K562 (cell line): ENCODE measurements at regions not wholly inside any gene's neighbourhood (a gene's known extent, or its start where the extent isn't known, plus 50 kb on each side); places are given as distances from the start of the nearest gene placed in this dataset.

Experiments
- CHD4 ChIP-seq: fragments of 200-600 bp; sonication (generic); IDR thresholded peaks from 3 replicates; pipeline ENCODE4 v1.6.1; 2012; ENCODE audit warnings: low read depth, mild to moderate bottlenecking, mixed read lengths, low read length, inconsistent platforms; ENCODE audit not compliant: insufficient read depth, insufficient replicate concordance, poor library complexity, severe bottlenecking
- EGR1 ChIP-seq: fragments of 450-650 bp; conservative IDR thresholded peaks from 2 replicates; pipeline ENCODE4 v1.6.1; 2017; ENCODE audit warnings: mild to moderate bottlenecking
- FOS ChIP-seq: IDR thresholded peaks from 3 replicates; pipeline ENCODE4 v1.6.1; 2011; ENCODE audit not compliant: insufficient read length; ENCODE audit errors: extremely low read depth
- HNRNPLL ChIP-seq: fragments of 200-400 bp; formaldehyde crosslinking; IDR thresholded peaks from 2 replicates; pipeline ENCODE4 v1.6.1; 2017; ENCODE audit warnings: low read length, low read depth, mild to moderate bottlenecking; ENCODE audit not compliant: poor library complexity, severe bottlenecking
- YY1 ChIP-seq, 3 experiments: IDR thresholded peaks; 2 replicates each; pipeline ENCODE4 v1.6.1; 2011; ENCODE audit warnings: low read length in 2 of 3, mild to moderate bottlenecking in 2 of 3, moderate library complexity in 2 of 3, borderline replicate concordance in 1 of 3, control low read depth in 1 of 3, low read depth in 1 of 3; ENCODE audit not compliant: insufficient read depth in 3 of 3, insufficient replicate concordance in 2 of 3, control insufficient read depth in 1 of 3, insufficient read length in 1 of 3; ENCODE audit errors: extremely low read depth in 1 of 3
- TF ChIP-seq, protein P1 (sequence below), 3 experiments: IDR thresholded peaks in 2 of 3; conservative IDR thresholded peaks in 1 of 3; 2 replicates each; pipeline ENCODE4 v1.5.1; 2011 to 2012; ENCODE audit warnings: low read length in 3 of 3, mild to moderate bottlenecking in 3 of 3, control low read depth in 2 of 3, improper control_type of control experiment in 1 of 3, inconsistent platforms in 1 of 3, low read depth in 1 of 3, mixed read lengths in 1 of 3, moderate library complexity in 1 of 3; ENCODE audit not compliant: insufficient read depth in 2 of 3

DNA sequence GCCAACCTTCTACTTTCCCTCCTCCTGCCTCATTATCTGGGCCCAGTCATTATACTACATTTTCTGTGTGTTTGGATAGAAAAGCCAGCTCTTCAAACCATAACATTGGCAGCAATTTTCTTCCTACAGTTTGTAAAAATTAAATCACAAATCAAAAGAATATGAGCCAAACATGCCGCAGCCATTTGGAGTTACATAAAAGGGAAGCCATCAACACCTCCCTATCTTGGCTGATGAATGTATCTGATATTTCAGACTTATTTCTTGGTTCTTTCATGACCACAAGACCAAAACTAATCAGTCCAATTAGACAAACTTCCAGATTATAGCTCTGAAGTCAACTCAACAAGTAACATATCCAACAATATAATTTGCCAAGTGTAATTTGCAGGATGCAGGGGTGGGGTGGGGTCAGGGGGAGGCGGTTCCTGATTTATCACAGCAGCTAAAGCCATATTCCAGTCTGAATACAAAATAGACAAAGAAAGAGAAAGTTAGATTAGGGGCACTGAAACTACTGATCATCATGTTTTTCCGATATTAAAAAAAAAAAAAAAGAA, 89.4 kb upstream of the CNTLN start:
- no peak for TF ChIP-seq EGR1
- TF ChIP-seq FOS, result no peak
- no peak for TF ChIP-seq HNRNPLL
- TF ChIP-seq CHD4, result no peak
- TF ChIP-seq, protein P1, sequence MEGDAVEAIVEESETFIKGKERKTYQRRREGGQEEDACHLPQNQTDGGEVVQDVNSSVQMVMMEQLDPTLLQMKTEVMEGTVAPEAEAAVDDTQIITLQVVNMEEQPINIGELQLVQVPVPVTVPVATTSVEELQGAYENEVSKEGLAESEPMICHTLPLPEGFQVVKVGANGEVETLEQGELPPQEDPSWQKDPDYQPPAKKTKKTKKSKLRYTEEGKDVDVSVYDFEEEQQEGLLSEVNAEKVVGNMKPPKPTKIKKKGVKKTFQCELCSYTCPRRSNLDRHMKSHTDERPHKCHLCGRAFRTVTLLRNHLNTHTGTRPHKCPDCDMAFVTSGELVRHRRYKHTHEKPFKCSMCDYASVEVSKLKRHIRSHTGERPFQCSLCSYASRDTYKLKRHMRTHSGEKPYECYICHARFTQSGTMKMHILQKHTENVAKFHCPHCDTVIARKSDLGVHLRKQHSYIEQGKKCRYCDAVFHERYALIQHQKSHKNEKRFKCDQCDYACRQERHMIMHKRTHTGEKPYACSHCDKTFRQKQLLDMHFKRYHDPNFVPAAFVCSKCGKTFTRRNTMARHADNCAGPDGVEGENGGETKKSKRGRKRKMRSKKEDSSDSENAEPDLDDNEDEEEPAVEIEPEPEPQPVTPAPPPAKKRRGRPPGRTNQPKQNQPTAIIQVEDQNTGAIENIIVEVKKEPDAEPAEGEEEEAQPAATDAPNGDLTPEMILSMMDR (IDR thresholded peaks at IDR 0.05 in 2 of 3, conservative IDR thresholded peaks at IDR 0.05 in 1 of 3; ENCODE audit: insufficient read depth in 2 of 3, low read depth in 1 of 3, low read length in 3 of 3), result no peak
- no peak for TF ChIP-seq YY1 (IDR thresholded peaks at IDR 0.05; ENCODE audit: borderline replicate concordance in 1 of 3, control insufficient read depth in 1 of 3, extremely low read depth in 1 of 3, insufficient read depth in 3 of 3, insufficient read length in 1 of 3, insufficient replicate concordance in 2 of 3, low read depth in 1 of 3, low read length in 2 of 3)
